H1 (cell line): ENCODE measurements at regions not wholly inside any gene's neighbourhood (a gene's known extent, or its start where the extent isn't known, plus 50 kb on each side); places are given as distances from the start of the nearest gene placed in this dataset.

Experiments used
- CTCF ChIA-PET: fragments of 300-600 bp; sonication (Branson Sonifier 250); formaldehyde crosslinking; loops from one replicate; lab custom pipeline; 2021; ENCODE audit not compliant: partially characterized antibody; lab: Charles Lee
- POLR2A ChIA-PET: fragments of 300-600 bp; sonication (Branson Sonifier 250); formaldehyde crosslinking; loops from one replicate; lab custom pipeline; 2021; ENCODE audit warnings: inconsistent platforms; ENCODE audit not compliant: partially characterized antibody; lab: Charles Lee
- DNase-seq, 2 experiments: peaks; one replicate each; pipeline versions ENCODE4 v3.0.0 to v3.0.0-alpha.2; 2010 to 2022; ENCODE audit warnings: low spot score in 2 of 2, low read depth in 1 of 2, mixed read lengths in 1 of 2
- FAIRE-seq: peaks from 2 replicates; lab custom pipeline; 2011; peaks lifted over from hg19 to GRCh38; lab: Jason Lieb, UNC
- H2AFZ ChIP-seq: 2 replicates; pipeline ENCODE4 v1.8.1; 2012; ENCODE audit warnings: low read length, inconsistent platforms
- H2AK5ac ChIP-seq: 2 replicates; pipeline ENCODE4 v1.6.1; 2013; ENCODE audit warnings: low read depth, low read length
- H2BK120ac ChIP-seq: replicated peaks from 2 replicates; pipeline ENCODE3; 2013; ENCODE audit warnings: low read depth, low read length, inconsistent platforms
- H2BK12ac ChIP-seq: 2 replicates; pipeline ENCODE4 v1.6.1; 2013; ENCODE audit warnings: low read depth, low read length
- H2BK15ac ChIP-seq: 2 replicates; pipeline ENCODE4 v1.6.1; 2013; ENCODE audit warnings: low read length
- H2BK20ac ChIP-seq: 2 replicates; pipeline ENCODE4 v1.6.1; 2013; ENCODE audit warnings: low read length
- H2BK5ac ChIP-seq: 2 replicates; pipeline ENCODE4 v1.6.1; 2013; ENCODE audit warnings: low read depth, low read length
- H3K14ac ChIP-seq: 2 replicates; pipeline ENCODE4 v1.6.1; 2013; ENCODE audit warnings: inconsistent platforms; ENCODE audit not compliant: insufficient read length
- H3K18ac ChIP-seq: 2 replicates; pipeline ENCODE4 v1.6.1; 2013; ENCODE audit warnings: low read length; ENCODE audit errors: extremely low read depth
- H3K23ac ChIP-seq: 2 replicates; pipeline ENCODE4 v1.6.1; 2013; ENCODE audit warnings: inconsistent platforms; ENCODE audit not compliant: insufficient read length
- H3K23me2 ChIP-seq: 2 replicates; pipeline ENCODE4 v1.6.1; 2013; ENCODE audit warnings: low read depth, low read length
- H3K27ac ChIP-seq: 2 replicates; pipeline ENCODE4 v1.6.1; 2011; ENCODE audit warnings: low read depth, low read length, inconsistent platforms
- H3K27me3 ChIP-seq, 4 experiments: replicated peaks in 1 of 4; 1 replicate in 1 of 4; 2 replicates in 3 of 4; pipeline versions ENCODE4 v1.6.1 to v1.8.1; 2011 to 2013; ENCODE audit warnings: low read length in 3 of 4, mild to moderate bottlenecking in 3 of 4, inconsistent platforms in 2 of 4, mixed read lengths in 2 of 4, moderate library complexity in 1 of 4; ENCODE audit not compliant: control insufficient read depth in 3 of 4, insufficient read depth in 3 of 4; ENCODE audit errors: extremely low read depth in 1 of 4
- H3K36me3 ChIP-seq, 4 experiments: 2 replicates each; pipeline versions ENCODE4 v1.6.1 to v1.8.1; 2011 to 2013; ENCODE audit warnings: mild to moderate bottlenecking in 4 of 4, low read length in 3 of 4, moderate library complexity in 2 of 4, control low read depth in 1 of 4, inconsistent platforms in 1 of 4; ENCODE audit not compliant: insufficient read depth in 4 of 4, control insufficient read depth in 2 of 4
- H3K4ac ChIP-seq: replicated peaks from 2 replicates; pipeline ENCODE3; 2013; ENCODE audit warnings: low read length, low read depth, mixed read lengths, inconsistent platforms; ENCODE audit not compliant: insufficient read length
- H3K4me1 ChIP-seq, 4 experiments: replicated peaks in 1 of 4; 1 replicate in 1 of 4; 2 replicates in 3 of 4; pipeline versions ENCODE4 v1.6.1 to v1.8.1; 2011 to 2013; ENCODE audit warnings: low read length in 3 of 4, inconsistent platforms in 2 of 4, mixed read lengths in 1 of 4; ENCODE audit not compliant: insufficient read depth in 4 of 4, control insufficient read depth in 3 of 4
- H3K4me2 ChIP-seq, 2 experiments: 2 replicates each; pipeline versions ENCODE4 v1.6.1 to v1.8.1; 2011 to 2013; ENCODE audit warnings: low read depth in 2 of 2, low read length in 2 of 2, control low read depth in 1 of 2, inconsistent platforms in 1 of 2, mild to moderate bottlenecking in 1 of 2; ENCODE audit not compliant: insufficient read depth in 1 of 2
- H3K4me3 ChIP-seq, 4 experiments: fragments of 200-600, 300-600 bp in 1 of 4; sonication (generic), shearing (Covaris generic), sonication (Bioruptor Twin) in 1 of 4; 2 replicates each; pipeline versions ENCODE4 v1.5.1 to v1.8.1; 2011 to 2016; ENCODE audit warnings: low read length in 4 of 4, low read depth in 3 of 4, control low read depth in 2 of 4, inconsistent platforms in 2 of 4, mild to moderate bottlenecking in 2 of 4, mixed read lengths in 1 of 4, moderate library complexity in 1 of 4; ENCODE audit not compliant: insufficient read depth in 2 of 4; ENCODE audit errors: extremely low read depth in 1 of 4
- H3K56ac ChIP-seq: replicated peaks from 2 replicates; pipeline ENCODE3; 2013; ENCODE audit warnings: low read depth, mild to moderate bottlenecking, mixed read lengths, low read length, inconsistent platforms; ENCODE audit not compliant: insufficient read length
- H3K79me1 ChIP-seq: 2 replicates; pipeline ENCODE4 v1.6.1; 2013; ENCODE audit warnings: low read depth, low read length, control low read depth
- H3K79me2 ChIP-seq, 2 experiments: 2 replicates each; pipeline versions ENCODE4 v1.6.1 to v1.8.1; 2012 to 2013; ENCODE audit warnings: low read length in 2 of 2, mild to moderate bottlenecking in 2 of 2, inconsistent platforms in 1 of 2; ENCODE audit not compliant: insufficient read depth in 2 of 2, control insufficient read depth in 1 of 2
- H3K9ac ChIP-seq, 4 experiments: replicated peaks in 1 of 4; 1 replicate in 1 of 4; 2 replicates in 3 of 4; pipeline versions ENCODE4 v1.6.1 to v1.8.1; 2011 to 2013; ENCODE audit warnings: low read depth in 3 of 4, low read length in 3 of 4, control low read depth in 2 of 4, mild to moderate bottlenecking in 2 of 4, moderate library complexity in 2 of 4, inconsistent platforms in 1 of 4; ENCODE audit errors: extremely low read depth in 1 of 4
- H3K9me3 ChIP-seq, 2 experiments: 2 replicates each; pipeline versions ENCODE4 v1.6.1 to v1.8.1; 2012 to 2013; ENCODE audit warnings: mild to moderate bottlenecking in 2 of 2, moderate library complexity in 2 of 2, control low read depth in 1 of 2, inconsistent platforms in 1 of 2, low read depth in 1 of 2, low read length in 1 of 2, mixed read lengths in 1 of 2; ENCODE audit not compliant: insufficient read depth in 2 of 2
- H4K20me1 ChIP-seq, 2 experiments: replicated peaks in 1 of 2; 2 replicates each; pipeline versions ENCODE3 to v1.8.1; 2011 to 2013; ENCODE audit warnings: inconsistent platforms in 2 of 2, low read length in 2 of 2, mild to moderate bottlenecking in 1 of 2; ENCODE audit not compliant: insufficient read depth in 2 of 2, control insufficient read depth in 1 of 2
- H4K5ac ChIP-seq: 2 replicates; pipeline ENCODE4 v1.6.1; 2013; ENCODE audit warnings: low read length, low read depth, mixed read lengths, inconsistent platforms; ENCODE audit not compliant: insufficient read length
- H4K8ac ChIP-seq: 2 replicates; pipeline ENCODE4 v1.8.0; 2013; ENCODE audit warnings: mild to moderate bottlenecking, moderate library complexity, low read length, inconsistent platforms; ENCODE audit not compliant: insufficient read depth; ENCODE audit errors: extremely low read depth
- H4K91ac ChIP-seq: replicated peaks from 2 replicates; pipeline ENCODE3; 2013; ENCODE audit warnings: low read length, mixed read lengths, inconsistent platforms; ENCODE audit not compliant: insufficient read length
- ASH2L ChIP-seq: fragments of 200-600, 300-600 bp; sonication (generic); IDR thresholded peaks from one replicate; pipeline ENCODE4 v1.7.1; 2017; ENCODE audit warnings: low read length
- BACH1 ChIP-seq: IDR thresholded peaks from 2 replicates; pipeline ENCODE4 v1.6.1; 2012; ENCODE audit warnings: low read length, improper control_type of control experiment
- BCL11A ChIP-seq, 2 experiments: IDR thresholded peaks; one replicate each; pipeline ENCODE4 v1.6.1; 2011; ENCODE audit warnings: low read depth in 2 of 2, low read length in 2 of 2, mild to moderate bottlenecking in 2 of 2
- CREB1 ChIP-seq: IDR thresholded peaks from 2 replicates; pipeline ENCODE4 v1.6.1; 2012; ENCODE audit warnings: inconsistent platforms
- CTBP2 ChIP-seq: IDR thresholded peaks from 2 replicates; pipeline ENCODE4 v1.7.0; 2011; ENCODE audit warnings: borderline replicate concordance, mild to moderate bottlenecking, moderate library complexity, mixed read lengths, low read length; ENCODE audit not compliant: insufficient read depth, insufficient read length
- EP300 ChIP-seq, 2 experiments: IDR thresholded peaks; 1 replicate in 1 of 2; 2 replicates in 1 of 2; pipeline ENCODE4 v1.6.1; 2011 to 2012; ENCODE audit warnings: low read depth in 2 of 2, low read length in 2 of 2, mild to moderate bottlenecking in 2 of 2, borderline replicate concordance in 1 of 2, inconsistent platforms in 1 of 2, moderate library complexity in 1 of 2
- EZH2 ChIP-seq: fragments of 200-600 bp; sonication (generic); IDR thresholded peaks from 2 replicates; pipeline ENCODE4 v1.7.1; 2012; ENCODE audit warnings: low read depth, mild to moderate bottlenecking, moderate library complexity, low read length, inconsistent platforms; ENCODE audit not compliant: severe bottlenecking
- GABPA ChIP-seq: IDR thresholded peaks from 2 replicates; pipeline ENCODE4 v1.6.1; 2011; ENCODE audit warnings: mild to moderate bottlenecking, low read length, moderate library complexity, borderline replicate concordance; ENCODE audit not compliant: insufficient read depth
- JUN ChIP-seq: IDR thresholded peaks from 2 replicates; pipeline ENCODE4 v1.6.1; 2011; ENCODE audit warnings: low read depth, mild to moderate bottlenecking, improper control_type of control experiment, low read length
- MAFK ChIP-seq: IDR thresholded peaks from 2 replicates; pipeline ENCODE4 v1.6.1; 2012; ENCODE audit warnings: low read depth, mild to moderate bottlenecking, improper control_type of control experiment, low read length
- POLR2AphosphoS5 ChIP-seq: IDR thresholded peaks from 2 replicates; pipeline ENCODE4 v1.6.1; 2011; ENCODE audit warnings: low read depth, low read length
- RFX5 ChIP-seq: IDR thresholded peaks from 2 replicates; pipeline ENCODE4 v1.6.1; 2011; ENCODE audit warnings: low read depth, low read length, improper control_type of control experiment, borderline replicate concordance
- TAF1 ChIP-seq: IDR thresholded peaks from 2 replicates; pipeline ENCODE4 v1.6.1; 2011; ENCODE audit warnings: mild to moderate bottlenecking, low read depth, low read length
- ZNF274 ChIP-seq: IDR thresholded peaks from 2 replicates; pipeline ENCODE4 v1.7.0; 2012; ENCODE audit warnings: low read length, borderline replicate concordance; ENCODE audit errors: extremely low read depth
- WGBS, 2 experiments: shearing (Covaris generic) in 1 of 2; methylation state at CpG; one replicate each; pipeline versions ENCODE4 v1.1.6 to v1.1.7; 2013 to 2015; ENCODE audit warnings: low lambda C conversion rate in 2 of 2, mixed read lengths in 2 of 2, inconsistent platforms in 1 of 2, low coverage in 1 of 2, missing lambda C conversion rate in 1 of 2; ENCODE audit not compliant: insufficient replicate concordance in 2 of 2, insufficient coverage in 1 of 2, insufficient read length in 1 of 2; ENCODE audit errors: extremely low coverage in 1 of 2, missing lambda C conversion rate in 1 of 2; 5-methylcytosine and 5-hydroxymethylcytosine counted together

DNA sequence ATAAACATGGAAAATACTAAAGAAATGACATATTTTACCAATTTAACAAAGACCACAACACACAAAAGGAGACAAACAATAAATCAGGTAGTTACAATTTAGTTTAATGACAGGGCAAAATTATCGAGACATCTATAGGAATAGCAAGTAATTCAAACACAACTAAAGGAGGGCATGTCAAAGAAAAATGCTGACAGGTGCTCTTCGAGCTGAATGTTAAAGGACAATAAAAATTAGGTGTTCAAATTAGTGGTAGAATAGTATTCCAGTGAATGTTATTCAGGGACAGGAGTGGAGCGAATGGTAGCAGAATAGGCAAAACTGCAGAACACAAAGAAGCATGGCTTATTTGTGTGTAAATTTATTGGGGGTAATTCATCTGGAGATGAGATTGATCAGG is 1004.3 kb upstream of the FBXO33 start:
- H3K14ac ChIP-seq = no peak overlapping the region
- no peak overlapping the region for H2BK5ac ChIP-seq
- POLR2A ChIA-PET = no interaction called here
- no peaks in the 10 kb centered on the region for H3K36me3 ChIP-seq
- no peak overlapping the region for H4K8ac ChIP-seq
- no peaks in the 10 kb centered on the region for H3K9me3 ChIP-seq
- CTCF ChIA-PET = interaction anchor here (2.9 kb wide), 1 partner anchor 19 kb away, joined by 13 read pairs; no protein-coding TSS in a partner anchor
- no peaks in the 10 kb centered on the region for H3K23me2 ChIP-seq
- H3K4me3 ChIP-seq = no peak overlapping the region
- FAIRE-seq (no peak), DNase-seq (no peak)
- no peaks in the 10 kb centered on the region for H3K79me2 ChIP-seq
- no peak overlapping the region for H3K23ac ChIP-seq
- no peak overlapping the region for H2BK15ac ChIP-seq
- H3K56ac ChIP-seq = no peak overlapping the region
- H2BK120ac ChIP-seq = no peak overlapping the region
- H3K27ac ChIP-seq = no peak overlapping the region
- 91% methylated on average over 3 of the region's 3 CpGs; no CpG with 5 or more reads in 1 of the 2 experiments for WGBS, 2 experiments
- no peak overlapping the region for H3K18ac ChIP-seq
- H4K20me1 ChIP-seq = no peaks in the 10 kb centered on the region
- TF ChIP-seq CREB1 (no peak), BACH1 (no peak), ASH2L (no peak), MAFK (no peak), BCL11A (IDR thresholded peaks at IDR 0.05; ENCODE audit: low read depth in 2 of 2, low read length in 2 of 2) (no peak), TAF1 (no peak), CTBP2 (no peak), EZH2 (no peak), ZNF274 (no peak), GABPA (no peak), JUN (no peak), RFX5 (no peak), EP300 (IDR thresholded peaks at IDR 0.05; ENCODE audit: borderline replicate concordance in 1 of 2, low read depth in 2 of 2, low read length in 2 of 2) (no peak), POLR2AphosphoS5 (no peak)
- H3K9ac ChIP-seq = no peak overlapping the region
- no peak overlapping the region for H3K4ac ChIP-seq
- no peak overlapping the region for H2AK5ac ChIP-seq
- H2AFZ ChIP-seq = no peak overlapping the region
- no peak overlapping the region for H4K91ac ChIP-seq
- no peak overlapping the region for H4K5ac ChIP-seq
- no peak overlapping the region for H3K4me2 ChIP-seq
- H3K79me1 ChIP-seq = no peaks in the 10 kb centered on the region
- H3K27me3 ChIP-seq = no peaks in the 10 kb centered on the region
- no peak overlapping the region for H2BK12ac ChIP-seq
- H2BK20ac ChIP-seq = no peak overlapping the region
- H3K4me1 ChIP-seq = no peaks in the 10 kb centered on the region
